GM19372 (cell line): ENCODE measurements at regions not wholly inside any gene's neighbourhood (a gene's known extent, or its start where the extent isn't known, plus 50 kb on each side); places are given as distances from the start of the nearest gene placed in this dataset.
"Not testable (repeated sequence)": the region's sequence is repeated elsewhere in the genome, so short reads cannot be mapped to it uniquely, and the experiment has no call there.

ENCODE experiments used
- ATAC-seq: cut with Tn5 transposase; IDR thresholded peaks from one replicate; pipeline ENCODE4 v1.9.1; 2021; ENCODE audit warnings: mild to moderate bottlenecking, low read depth, moderate library complexity; ENCODE audit not compliant: unreplicated experiment

DNA sequence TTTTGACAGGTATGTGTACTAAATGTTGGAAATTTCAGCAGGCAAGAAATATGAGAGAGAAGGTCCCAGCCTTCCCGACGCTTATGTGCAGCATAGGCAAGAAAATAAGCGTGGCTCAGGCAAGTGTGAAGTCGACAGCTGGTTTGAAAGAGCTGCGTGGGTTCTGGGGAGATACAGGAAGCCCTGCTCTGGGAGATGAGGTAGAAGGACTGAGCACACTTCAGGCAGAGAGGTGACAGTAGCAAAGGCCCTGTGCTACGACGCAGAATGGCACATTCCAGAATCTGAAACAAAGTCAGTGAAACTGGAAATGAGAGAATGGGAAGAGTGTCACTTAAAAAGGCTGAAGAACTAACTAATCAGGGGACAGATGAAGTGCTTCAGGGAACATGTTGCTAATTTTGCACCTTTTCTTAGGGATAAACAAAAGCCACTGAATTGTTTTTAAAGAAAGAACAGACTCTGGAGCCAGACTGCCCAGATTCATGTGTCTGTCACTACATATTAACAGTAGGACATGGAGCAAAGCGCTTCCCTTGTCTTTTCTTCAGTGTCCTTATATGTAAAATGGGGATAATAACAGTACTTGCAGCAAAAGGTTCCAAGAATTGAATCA, 160.1 kb downstream of the SPRY2 start:
- ATAC-seq, result no peak

DNA sequence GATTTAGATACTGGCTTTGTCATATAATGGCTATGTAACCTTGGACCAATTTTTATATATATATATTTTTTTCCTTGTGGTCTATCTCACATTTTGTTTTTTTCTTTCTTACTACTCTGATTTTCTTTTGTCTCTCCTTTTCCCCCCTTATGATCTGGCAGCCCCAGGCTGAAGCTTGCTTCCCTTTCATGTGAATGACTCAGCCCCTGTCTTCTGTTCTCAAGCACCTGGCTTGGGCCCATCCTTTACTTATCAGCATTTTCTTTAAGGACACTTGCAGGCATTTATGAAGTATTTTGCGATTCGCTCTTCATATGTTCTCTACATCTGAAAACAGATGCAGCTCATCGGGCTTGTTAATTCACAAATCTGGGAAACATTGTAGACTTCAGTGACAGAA, 163.6 kb downstream of the SPRY2 start:
- ATAC-seq, result no peak

DNA sequence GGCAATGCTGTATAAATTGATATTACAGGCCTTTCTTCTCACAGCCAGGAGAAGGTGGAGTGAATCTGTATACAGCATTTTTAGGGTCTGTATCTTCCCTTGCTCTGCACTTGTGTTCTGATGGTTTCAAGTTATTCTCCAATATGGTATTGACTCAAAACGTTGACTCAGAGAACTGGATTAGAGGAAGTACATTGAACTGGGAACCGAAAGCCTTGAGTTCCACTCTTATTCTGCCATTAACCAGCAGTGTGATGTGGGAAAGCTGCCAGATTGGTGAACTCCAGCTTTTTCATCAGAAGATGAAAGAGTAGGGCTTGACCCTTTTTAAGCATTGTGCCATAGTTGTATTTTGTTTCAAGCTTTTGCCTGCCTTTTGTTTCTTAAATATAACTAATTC, 167.7 kb downstream of the SPRY2 start:
- ATAC-seq, result no peak

DNA sequence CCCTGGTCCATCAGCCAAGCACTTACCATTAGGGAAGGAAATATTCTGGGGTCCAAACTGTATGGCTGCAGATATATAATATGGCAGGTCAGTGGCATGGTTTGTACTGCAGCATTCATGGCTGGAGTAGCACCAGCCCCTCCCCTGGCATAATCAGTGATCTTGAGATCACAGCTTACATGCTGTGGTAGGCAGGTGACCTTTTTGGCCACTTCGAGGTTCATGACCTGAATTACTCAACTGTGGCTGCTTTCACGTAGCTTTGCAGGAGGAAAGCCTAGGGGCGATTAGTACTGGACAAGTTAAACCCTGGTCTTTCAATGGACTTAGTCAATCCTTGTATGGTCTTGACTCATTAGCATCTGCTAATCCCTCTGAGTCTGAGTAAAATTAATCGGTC, 169.8 kb downstream of the SPRY2 start:
- no peak for ATAC-seq

DNA sequence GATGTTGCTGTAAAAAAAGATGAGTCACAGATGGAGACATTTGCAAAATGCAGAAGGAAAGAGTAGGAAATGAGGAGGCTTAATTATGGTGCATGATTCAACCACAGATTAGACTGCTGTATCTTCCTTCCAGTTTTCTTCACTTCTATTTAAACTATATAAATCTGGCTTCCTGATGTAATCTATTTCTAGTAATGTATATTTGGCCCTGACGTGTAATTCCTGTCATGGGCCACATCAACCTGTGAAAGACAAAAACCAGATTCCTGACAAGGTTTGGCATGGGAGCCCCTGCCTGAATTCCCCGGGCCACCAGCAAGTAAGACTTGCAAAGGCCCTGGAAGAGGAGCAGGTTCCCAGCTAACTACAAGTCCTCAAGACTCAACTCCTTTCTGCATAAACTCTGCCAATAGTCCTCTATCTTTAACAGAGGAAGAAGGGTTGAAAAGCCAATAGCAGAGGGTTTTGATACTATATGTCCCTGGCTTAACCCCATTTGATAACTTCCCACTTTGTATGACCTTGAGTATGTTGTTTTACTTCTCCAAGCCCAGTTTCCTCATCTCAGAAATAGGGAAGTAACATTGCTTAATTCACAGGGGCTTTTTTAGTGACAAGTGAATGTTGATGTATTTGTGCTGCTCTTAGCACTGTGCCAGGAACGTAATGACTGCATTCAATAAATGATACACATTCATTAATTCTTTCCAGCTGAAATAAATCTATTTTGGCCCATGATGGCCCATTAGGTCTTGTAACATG, 172.7 kb downstream of the SPRY2 start:
- ATAC-seq, result no peak

DNA sequence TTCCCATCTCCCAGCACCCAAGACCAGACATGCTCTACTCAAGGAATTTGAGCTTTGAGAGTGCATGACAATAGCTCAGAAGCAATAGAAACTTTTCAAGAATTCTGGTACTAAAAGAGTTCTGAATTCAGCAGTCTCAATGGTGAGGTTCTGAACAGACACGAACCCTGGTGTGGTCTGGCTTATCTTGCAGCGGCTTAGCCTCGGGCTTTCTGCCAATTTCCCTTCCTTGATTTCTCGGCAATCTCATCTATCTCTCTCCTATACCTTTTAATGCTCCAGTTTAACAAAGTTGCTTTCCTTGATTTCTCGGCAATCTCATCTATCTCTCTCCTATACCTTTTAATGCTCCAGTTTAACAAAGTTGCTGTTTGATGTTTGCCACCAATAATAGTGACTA, 174.6 kb downstream of the SPRY2 start:
- ATAC-seq, result no peak

DNA sequence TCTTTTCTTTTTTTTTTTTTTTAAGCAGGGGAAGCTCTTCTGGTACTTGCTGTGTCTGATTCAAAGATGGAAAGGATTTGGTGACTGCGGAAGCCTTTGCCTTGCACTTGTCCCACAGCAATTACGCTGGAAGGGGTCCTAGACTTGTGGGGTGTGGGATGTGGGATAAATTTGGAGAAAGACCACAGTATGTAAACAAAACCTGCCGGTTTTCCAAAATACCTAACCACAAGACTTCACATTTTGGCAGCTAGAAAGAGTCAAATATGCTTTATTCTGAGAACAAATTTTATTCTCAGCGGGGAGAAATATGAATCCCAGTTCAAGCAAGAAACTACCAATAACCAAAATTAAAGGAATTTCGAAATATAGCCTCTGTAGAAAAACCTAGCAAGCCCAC, 176.5 kb downstream of the SPRY2 start:
- ATAC-seq, result no peak

DNA sequence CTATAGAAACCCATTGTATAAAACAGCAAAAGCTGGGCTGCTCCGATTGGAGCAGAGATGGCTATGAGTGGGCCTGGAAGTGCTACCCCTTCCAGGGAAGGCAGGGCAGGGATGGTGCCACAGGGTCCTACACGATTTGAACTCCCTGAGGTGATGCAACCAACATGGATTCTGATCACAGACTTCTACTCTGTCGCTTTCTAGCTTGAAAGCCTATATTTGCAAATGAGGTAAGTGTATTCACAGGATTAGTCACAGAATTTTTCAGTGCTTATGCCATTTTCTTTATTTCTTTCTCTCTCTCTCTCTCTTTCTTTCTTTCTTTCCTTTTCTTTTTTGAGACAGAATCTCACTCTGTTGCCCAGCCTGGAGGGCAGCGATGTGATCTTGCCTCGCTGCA, 179.0 kb downstream of the SPRY2 start:
- ATAC-seq, result no peak

DNA sequence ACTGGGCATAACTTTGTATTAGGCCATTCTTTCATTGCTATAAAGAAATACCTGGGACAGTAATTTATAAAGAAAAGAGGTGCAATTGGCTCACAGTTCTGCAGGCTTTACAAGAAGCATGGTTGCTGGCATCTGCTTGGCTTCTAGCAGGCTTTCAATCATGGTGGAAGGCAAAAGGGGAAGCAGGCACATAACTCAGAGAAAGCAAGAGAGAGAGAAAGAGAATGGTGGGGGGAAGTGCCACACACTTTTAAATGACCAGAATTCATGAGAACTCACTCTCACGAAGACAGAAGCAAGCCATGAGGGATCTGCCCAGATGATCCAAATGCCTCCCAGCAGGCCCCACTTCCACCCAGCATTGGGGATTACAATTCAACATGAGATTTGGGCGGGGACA, 179.7 kb downstream of the SPRY2 start:
- ATAC-seq, result no peak

DNA sequence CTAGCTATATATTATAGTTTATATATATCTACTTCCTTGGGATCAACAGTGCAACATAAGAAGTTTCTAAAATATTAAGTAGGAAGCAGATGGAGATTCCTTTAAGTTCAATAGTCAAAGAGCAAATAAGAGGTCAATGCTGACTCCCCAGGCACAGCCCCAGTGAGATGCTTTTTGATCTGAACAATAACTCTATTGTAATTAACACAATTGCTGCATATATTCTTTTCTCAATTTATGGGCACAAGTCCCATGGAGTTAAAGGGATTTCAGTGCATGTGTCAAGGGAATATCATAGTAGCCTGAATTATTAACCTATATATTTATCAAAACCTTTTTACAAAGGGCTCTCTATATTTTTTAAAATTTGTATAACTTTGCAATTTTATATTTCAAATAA, 180.8 kb downstream of the SPRY2 start:
- no peak for ATAC-seq

DNA sequence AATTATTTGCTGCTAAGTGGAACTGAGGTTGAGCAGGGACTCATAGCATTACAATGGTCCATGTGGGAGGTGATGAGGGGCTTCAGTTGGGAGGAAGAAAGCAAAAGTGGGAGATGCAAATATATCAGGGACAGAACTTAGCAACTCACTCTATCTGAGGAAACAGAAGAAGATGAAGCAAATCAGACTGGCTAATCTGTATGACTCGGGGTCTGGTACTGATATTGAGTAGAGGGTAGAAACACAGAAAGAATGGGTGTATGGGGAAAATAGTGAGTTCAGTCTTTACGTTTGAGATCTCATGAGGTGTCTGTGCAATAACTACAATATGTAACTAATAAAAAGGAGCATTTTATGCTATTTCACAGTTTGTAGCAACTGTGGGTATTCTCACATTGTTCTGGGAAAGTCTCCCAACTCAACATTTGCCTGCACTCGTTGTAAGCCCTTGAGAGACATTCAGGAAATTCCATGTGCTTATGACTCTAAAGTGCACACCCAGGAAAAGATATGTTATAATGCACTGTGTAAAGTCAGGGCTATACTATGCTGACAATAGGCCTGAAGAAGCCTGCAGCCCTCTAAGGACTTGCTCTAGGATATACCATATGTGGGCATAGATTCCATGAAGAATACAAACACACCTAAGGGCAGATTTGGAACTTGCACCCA, 183.5 kb downstream of the SPRY2 start:
- ATAC-seq, result no peak

DNA sequence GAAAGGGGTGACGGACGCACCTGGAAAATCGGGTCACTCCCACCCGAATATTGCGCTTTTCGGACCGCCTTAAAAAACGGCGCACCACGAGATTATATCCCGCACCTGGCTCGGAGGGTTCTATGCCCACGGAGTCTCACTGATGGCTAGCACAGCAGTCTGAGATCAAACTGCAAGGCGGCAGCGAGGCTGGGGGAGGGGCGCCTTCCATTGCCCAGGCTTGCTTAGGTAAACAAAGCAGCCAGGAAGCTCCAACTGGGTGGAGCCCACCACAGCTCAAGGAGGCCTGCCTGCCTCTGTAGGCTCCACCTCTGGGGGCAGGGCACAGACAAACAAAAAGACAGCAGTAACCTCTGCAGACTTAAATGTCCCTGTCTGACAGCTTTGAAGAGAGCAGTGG, 188.8 kb downstream of the SPRY2 start:
- ATAC-seq, result not testable (repeated sequence)

DNA sequence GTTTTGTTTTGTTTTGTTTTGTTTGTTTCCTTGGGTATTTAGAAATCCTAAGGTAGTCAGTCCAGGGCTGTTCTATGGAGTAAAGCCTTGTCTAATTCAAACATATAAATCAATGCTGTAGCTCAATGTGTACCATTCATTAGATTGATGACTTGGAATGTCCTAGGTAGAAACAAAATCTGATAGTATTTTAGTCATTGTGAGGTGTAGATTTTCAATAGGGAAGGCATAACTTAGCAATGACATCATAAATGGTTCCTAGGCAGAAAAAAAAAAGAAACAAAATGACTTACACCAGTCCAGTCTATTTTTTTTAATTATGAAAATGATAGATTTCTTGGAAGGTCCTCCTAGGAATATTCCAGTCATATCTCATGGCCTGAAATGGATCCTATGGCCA, 189.9 kb downstream of the SPRY2 start:
- no peak for ATAC-seq

DNA sequence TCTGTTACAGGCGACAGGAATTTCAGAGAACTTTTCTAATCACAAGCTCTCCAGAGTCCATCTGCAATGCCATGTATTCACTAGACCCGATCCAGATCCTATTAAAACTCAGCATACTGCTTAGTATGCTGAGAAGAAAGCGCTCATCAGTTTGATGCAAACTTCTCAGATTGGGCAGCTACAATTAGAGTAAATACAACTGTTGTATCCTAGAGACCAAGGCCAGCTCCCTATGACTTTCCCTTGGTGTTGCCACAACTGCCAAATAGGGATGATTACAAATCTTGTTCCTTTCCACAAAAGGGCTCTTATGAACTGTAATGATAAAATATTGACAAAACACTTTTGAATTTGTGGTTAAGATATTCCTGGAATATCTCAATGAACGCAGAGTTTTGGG, 191.2 kb downstream of the SPRY2 start:
- no peak for ATAC-seq

DNA sequence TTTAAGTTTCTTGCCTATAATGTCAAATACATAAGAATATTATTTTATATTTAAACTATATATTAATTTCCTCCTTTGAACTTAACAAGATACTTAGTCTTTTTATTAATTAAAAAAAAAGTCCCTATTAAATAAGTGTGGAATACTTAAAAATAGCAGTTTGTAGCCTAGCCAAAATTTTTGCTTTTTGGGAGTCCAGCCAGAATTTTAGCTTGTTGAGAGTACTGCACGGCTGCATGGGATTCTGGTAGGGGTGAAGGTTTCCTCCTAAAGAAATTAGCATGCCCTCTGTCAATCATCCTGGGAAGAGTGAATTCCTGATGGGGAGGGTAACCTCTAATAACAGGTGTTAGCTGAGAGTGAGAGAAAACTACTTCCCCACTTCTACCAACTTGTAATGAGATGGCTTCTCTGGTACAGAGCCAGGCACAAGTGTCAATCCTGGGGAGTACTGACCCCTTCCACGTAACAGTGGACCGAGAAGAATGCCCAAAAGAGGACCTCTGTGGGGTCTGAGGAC, 195.7 kb downstream of the SPRY2 start:
- ATAC-seq, result no peak

DNA sequence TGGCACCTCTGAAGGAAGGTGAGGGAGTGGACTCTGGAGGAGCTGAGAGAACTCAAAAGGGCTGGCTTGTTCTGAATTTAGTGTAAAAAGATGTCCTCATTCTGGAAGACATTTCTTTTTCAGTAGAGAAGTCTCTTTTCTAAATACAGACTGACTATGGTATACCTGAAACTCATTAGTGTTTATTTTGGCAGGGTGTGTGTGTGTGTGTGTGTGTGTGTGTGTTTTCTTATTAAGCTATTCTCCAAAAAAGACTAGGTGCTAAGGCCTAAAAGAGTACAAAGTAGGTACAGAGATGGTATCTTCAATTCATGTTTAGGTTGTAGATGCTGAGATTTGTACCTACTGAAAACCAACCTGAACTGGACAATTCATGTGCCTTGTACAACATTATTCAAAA, 196.4 kb downstream of the SPRY2 start:
- no peak for ATAC-seq

DNA sequence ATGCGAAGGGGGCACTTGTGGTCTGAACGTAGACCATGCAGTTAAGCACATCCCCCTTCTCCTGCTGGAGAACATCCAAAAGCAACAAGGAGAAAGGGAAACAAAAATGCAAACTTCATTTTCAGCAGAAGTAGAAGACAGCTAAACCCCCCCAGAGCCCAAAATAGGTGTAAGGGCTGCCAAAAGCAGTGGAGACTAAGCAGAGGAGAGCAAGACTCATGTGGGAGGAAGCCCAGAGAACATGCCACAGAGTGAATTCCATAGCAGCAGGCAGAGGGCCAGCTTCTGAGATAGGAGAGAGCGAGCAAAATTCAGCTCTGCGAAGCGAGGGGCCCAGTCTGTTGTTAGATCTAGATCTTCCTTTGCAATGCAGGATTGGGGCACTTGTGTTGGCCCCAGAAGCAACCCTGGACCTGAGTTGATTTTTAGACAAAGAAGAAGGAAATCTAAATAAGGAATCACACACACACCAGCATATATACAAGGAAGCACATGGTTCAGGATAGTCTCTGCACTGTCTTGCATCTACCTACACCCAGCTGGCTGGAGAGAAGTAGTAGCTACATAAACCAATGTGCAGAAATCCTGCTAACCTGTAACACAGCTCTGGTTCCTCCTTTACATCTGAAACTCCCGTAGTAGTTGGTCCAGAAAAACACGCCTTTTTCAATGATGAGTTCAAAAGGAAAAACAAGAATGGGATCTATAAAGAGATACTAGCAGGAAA, 199.6 kb downstream of the SPRY2 start:
- ATAC-seq, result no peak

DNA sequence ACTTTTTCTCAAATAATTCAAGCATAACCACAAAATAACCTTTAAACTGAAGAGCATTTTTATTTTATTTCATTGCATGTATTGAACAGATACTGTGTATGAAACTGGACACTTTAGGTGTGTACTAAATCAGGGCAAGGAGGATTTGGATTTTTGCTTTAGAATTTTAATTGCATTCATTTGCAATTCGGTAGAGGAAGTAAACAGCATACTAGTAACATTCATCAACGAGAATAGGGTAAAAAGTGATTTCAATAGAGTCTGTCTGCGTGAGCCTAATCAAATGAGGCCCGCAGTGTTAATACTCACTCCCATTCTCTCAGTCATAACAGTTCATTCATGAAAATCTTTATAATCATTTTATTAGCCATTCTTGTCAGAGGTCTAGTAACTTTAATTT, 200.2 kb downstream of the SPRY2 start:
- ATAC-seq, result no peak

DNA sequence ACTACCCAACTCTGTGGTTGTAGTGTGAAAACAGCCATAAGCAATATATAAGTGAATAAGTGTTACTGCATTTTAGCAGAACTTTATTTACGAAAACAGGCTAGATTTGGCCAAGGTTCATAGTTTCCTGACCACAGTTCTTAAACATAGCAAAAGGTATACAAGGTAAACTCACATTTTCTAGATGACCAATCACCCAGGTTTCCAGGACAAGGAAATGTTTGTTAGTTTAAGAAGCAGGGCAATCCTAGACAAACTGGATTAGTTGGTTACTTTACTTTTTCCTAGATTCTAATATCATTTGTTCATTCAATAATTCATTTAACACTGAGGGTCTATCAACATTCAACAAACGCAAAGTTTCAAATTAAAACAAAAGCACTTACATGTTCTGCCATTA, 201.7 kb downstream of the SPRY2 start:
- ATAC-seq, result no peak

DNA sequence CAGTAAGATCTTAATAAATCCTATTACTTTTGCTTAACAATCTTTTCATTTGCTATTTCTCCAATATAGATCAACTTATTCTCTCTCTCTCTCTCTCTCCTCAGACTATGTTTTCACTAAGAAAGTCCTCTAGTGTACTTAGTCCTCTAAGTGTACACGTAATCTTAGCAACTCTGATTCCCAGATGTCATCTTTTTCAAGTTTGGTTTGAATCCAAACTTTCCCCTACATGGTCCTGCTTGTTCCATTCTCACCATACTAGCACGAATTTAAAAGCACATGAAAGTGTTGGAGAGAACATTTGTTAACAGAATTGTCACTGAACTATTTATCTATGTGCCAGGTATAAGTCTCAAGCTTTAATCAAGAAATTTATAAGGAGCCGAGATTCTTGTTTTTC, 202.9 kb downstream of the SPRY2 start:
- ATAC-seq, result no peak

DNA sequence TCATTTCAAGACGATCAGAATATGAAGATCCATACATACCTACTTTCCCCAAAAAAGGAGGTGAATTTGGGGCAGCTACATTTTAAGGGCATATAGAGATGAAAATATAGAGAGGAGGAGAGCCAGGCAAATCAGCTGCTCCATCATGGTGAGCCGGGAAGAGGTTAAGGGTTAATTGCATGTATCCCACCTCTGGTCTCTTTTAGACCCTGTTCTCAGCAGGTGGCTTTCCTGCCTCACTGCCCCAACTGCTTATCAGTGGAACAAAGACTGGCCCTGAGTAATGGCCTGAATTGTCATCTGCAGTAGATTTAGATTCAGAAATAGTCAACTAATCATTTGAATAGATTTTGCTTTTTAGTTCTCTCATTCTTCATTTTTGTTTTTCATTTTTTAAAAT, 206.6 kb downstream of the SPRY2 start:
- ATAC-seq, result no peak
